Gastrocnemius medialis (tissue), 4 donors: ENCODE measurements at regions not wholly inside any gene's neighbourhood (a gene's known extent, or its start where the extent isn't known, plus 50 kb on each side); places are given as distances from the start of the nearest gene placed in this dataset.

ENCODE experiments used
- POLR2A ChIP-seq, 2 donors: fragments of 450-650 bp; IDR thresholded peaks; one replicate each; pipeline ENCODE4 v1.6.1; 2017; ENCODE audit warnings: antibody characterized with exemption in 2 of 2, mild to moderate bottlenecking in 2 of 2, moderate library complexity in 2 of 2
- TF ChIP-seq, protein P1 (sequence below), 5 experiments: fragments of 450-650 bp in 3 of 5; fragments of 200-600 bp in 2 of 5; sonication (generic) in 2 of 5; IDR thresholded peaks in 4 of 5; conservative IDR thresholded peaks in 1 of 5; 1 replicate in 4 of 5; 2 replicates in 1 of 5; pipeline ENCODE4 v1.5.1; 2016 to 2019; ENCODE audit warnings: antibody characterized with exemption in 5 of 5, mild to moderate bottlenecking in 3 of 5, moderate library complexity in 3 of 5

DNA sequence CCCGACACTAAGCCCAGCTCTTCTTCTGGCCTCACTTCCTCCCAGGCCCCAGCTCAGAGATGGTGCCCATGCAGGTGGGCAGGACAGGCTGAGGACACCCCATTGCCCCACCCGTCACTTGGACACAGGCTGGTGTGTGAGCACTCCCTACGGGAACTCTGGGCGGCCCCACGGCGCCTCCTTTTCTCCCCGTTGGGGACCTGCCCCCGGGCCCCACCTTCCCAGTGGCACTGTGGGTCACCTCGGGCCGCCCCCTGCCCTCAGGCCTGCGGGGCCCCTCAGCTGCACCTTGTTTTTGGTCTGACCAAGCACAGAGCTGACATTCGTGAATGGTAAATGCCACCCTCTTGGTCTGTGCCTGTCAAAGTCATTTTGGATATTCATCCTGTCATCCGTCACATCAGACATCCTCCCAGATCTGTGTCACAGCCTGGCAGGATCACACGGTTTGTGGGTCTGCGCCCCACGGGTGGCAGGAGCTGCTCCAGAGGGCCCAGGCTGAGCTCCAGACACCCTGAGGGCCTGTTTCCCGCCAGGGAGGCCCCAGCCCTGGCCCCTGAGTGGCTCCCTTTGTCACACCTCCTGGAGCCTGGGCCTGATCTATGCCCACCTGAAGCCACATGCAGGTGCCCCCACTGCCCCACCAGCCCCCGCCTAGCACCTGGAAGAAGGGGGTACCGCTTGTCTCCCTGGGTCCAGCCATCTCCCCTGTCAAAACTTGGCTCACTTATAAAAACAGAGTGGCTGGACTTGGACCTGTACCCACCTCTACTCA is 1188.5 kb downstream of the BRD1 start:
- TF ChIP-seq, protein P1, sequence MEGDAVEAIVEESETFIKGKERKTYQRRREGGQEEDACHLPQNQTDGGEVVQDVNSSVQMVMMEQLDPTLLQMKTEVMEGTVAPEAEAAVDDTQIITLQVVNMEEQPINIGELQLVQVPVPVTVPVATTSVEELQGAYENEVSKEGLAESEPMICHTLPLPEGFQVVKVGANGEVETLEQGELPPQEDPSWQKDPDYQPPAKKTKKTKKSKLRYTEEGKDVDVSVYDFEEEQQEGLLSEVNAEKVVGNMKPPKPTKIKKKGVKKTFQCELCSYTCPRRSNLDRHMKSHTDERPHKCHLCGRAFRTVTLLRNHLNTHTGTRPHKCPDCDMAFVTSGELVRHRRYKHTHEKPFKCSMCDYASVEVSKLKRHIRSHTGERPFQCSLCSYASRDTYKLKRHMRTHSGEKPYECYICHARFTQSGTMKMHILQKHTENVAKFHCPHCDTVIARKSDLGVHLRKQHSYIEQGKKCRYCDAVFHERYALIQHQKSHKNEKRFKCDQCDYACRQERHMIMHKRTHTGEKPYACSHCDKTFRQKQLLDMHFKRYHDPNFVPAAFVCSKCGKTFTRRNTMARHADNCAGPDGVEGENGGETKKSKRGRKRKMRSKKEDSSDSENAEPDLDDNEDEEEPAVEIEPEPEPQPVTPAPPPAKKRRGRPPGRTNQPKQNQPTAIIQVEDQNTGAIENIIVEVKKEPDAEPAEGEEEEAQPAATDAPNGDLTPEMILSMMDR (IDR thresholded peaks at IDR 0.05 in 4 of 5, conservative IDR thresholded peaks at IDR 0.05 in 1 of 5) = no peak
- TF ChIP-seq POLR2A (IDR thresholded peaks at IDR 0.05) = no peak
